ENCODE measurements at regions not wholly inside any gene's neighbourhood (a gene's known extent, or its start where the extent isn't known, plus 50 kb on each side); places are given as distances from the start of the nearest gene placed in this dataset.

GRCh38 chr10:27445070-27445469 is 59.0 kb upstream of the RAB18 start:
- in situ Hi-C loops (cut with HindIII; ENCODE audit: low sequenced_read_pairs) = no loop called here
- DNase-seq (ENCODE audit: low read depth) = no peak
- no peak for TF ChIP-seq CTCF (IDR thresholded peaks at IDR 0.05; ENCODE audit: low read depth, low read length, missing control alignments)
- H3K4me3 ChIP-seq (ENCODE audit: low read depth, low read length) = no peak overlapping the region

- no peak for DNase-seq (ENCODE audit: low read depth)
- in situ Hi-C loops (cut with HindIII; ENCODE audit: low sequenced_read_pairs) = no loop called here
- TF ChIP-seq CTCF (IDR thresholded peaks at IDR 0.05; ENCODE audit: low read depth, low read length, missing control alignments) = no peak
- no peak overlapping the region for H3K4me3 ChIP-seq (ENCODE audit: low read depth, low read length)
Measured at GRCh38 chr10:27440478-27440877, 63.6 kb upstream of the RAB18 start.

- TF ChIP-seq CTCF (IDR thresholded peaks at IDR 0.05; ENCODE audit: low read depth, low read length, missing control alignments) = no peak
- in situ Hi-C loops (cut with HindIII; ENCODE audit: low sequenced_read_pairs) = no loop called here
- no peak overlapping the region for H3K4me3 ChIP-seq (ENCODE audit: low read depth, low read length)
- DNase-seq (ENCODE audit: low read depth) = no peak
Measured at GRCh38 chr10:27440021-27440420, 64.1 kb upstream of the RAB18 start.

- in situ Hi-C loops (cut with HindIII; ENCODE audit: low sequenced_read_pairs) = no loop called here
- DNase-seq (ENCODE audit: low read depth) = no peak
- TF ChIP-seq CTCF (IDR thresholded peaks at IDR 0.05; ENCODE audit: low read depth, low read length, missing control alignments) = no peak
- H3K4me3 ChIP-seq (ENCODE audit: low read depth, low read length) = no peak overlapping the region
Measured at GRCh38 chr10:27439101-27439500, 65.0 kb upstream of the RAB18 start.

- no peak overlapping the region for H3K4me3 ChIP-seq (ENCODE audit: low read depth, low read length)
- no peak for TF ChIP-seq CTCF (IDR thresholded peaks at IDR 0.05; ENCODE audit: low read depth, low read length, missing control alignments)
- in situ Hi-C loops (cut with HindIII; ENCODE audit: low sequenced_read_pairs) = no loop called here
- DNase-seq (ENCODE audit: low read depth) = no peak
Measured at GRCh38 chr10:27437775-27438174, 66.3 kb upstream of the RAB18 start.

GRCh38 chr10:27436710-27437109 is 67.4 kb upstream of the RAB18 start:
- in situ Hi-C loops (cut with HindIII; ENCODE audit: low sequenced_read_pairs) = no loop called here
- no peak overlapping the region for H3K4me3 ChIP-seq (ENCODE audit: low read depth, low read length)
- DNase-seq (ENCODE audit: low read depth) = no peak
- no peak for TF ChIP-seq CTCF (IDR thresholded peaks at IDR 0.05; ENCODE audit: low read depth, low read length, missing control alignments)

GRCh38 chr10:27433976-27434375 is 70.1 kb upstream of the RAB18 start:
- DNase-seq (ENCODE audit: low read depth) = no peak
- no peak for TF ChIP-seq CTCF (IDR thresholded peaks at IDR 0.05; ENCODE audit: low read depth, low read length, missing control alignments)
- no peak overlapping the region for H3K4me3 ChIP-seq (ENCODE audit: low read depth, low read length)
- in situ Hi-C loops (cut with HindIII; ENCODE audit: low sequenced_read_pairs) = no loop called here

All from astrocyte of the cerebellum (primary cell).